Cardiac muscle cell (in vitro differentiated cells and primary cell): ENCODE measurements at regions not wholly inside any gene's neighbourhood (a gene's known extent, or its start where the extent isn't known, plus 50 kb on each side); places are given as distances from the start of the nearest gene placed in this dataset.
A peak's percentile ranks its signal among the peaks of the same experiment; 100 is the strongest.

ENCODE experiments used
- DNase-seq, 2 donors: peaks; one replicate each; pipeline versions ENCODE4 v3.0.0 to v3.0.0-alpha.2; 2010 to 2017; ENCODE audit warnings: low read depth in 1 of 2, low spot score in 1 of 2
- H3K27ac ChIP-seq: fragments of 200-600 bp; sonication (generic); 2 replicates; pipeline ENCODE4 v1.5.1; 2016
- H3K27me3 ChIP-seq: fragments of 200-600 bp; sonication (generic); 2 replicates; pipeline ENCODE4 v1.6.0; 2016; ENCODE audit warnings: control low read depth
- H3K36me3 ChIP-seq: fragments of 200-600 bp; sonication (generic); 2 replicates; pipeline ENCODE4 v1.5.1; 2016; ENCODE audit warnings: control low read depth
- H3K4me1 ChIP-seq: fragments of 200-600 bp; sonication (generic); 2 replicates; pipeline ENCODE4 v1.8.1; 2017; ENCODE audit warnings: low read depth, mild to moderate bottlenecking, mixed run types
- H3K4me3 ChIP-seq: fragments of 200-600 bp; sonication (generic); 2 replicates; pipeline ENCODE4 v1.5.1; 2016; ENCODE audit warnings: mild to moderate bottlenecking
- H3K9me3 ChIP-seq: fragments of 200-600 bp; sonication (generic); 2 replicates; pipeline ENCODE4 v1.5.1; 2017; ENCODE audit warnings: low read depth, mild to moderate bottlenecking, control low read depth
- CTCF ChIP-seq: IDR thresholded peaks from 2 replicates; pipeline ENCODE4 v1.5.1; 2012; ENCODE audit warnings: low read depth, mild to moderate bottlenecking, low read length

- Histone ChIP-seq H3K27me3 (no peaks in the 10 kb centered on the region), H3K27ac (no peak overlapping the region), H3K36me3 (no peaks in the 10 kb centered on the region), H3K9me3 (no peaks in the 10 kb centered on the region), H3K4me3 (no peak overlapping the region), H3K4me1 (peaks cover 4% of the 10 kb centered on the region)
- DNase-seq: no peak
- no peak for TF ChIP-seq CTCF
Observed at GRCh38 chr16:66171578-66171977, 194.9 kb upstream of the CDH5 start.

GRCh38 chr16:66170989-66171388 lies 195.5 kb upstream of the CDH5 start:
- DNase-seq: no peak
- no peak overlapping the region for H3K4me3 ChIP-seq
- H3K4me1 ChIP-seq: peaks cover 4% of the 10 kb centered on the region
- H3K36me3 ChIP-seq: no peaks in the 10 kb centered on the region
- H3K9me3 ChIP-seq: no peaks in the 10 kb centered on the region
- H3K27ac ChIP-seq: no peak overlapping the region
- no peak for TF ChIP-seq CTCF
- H3K27me3 ChIP-seq: no peaks in the 10 kb centered on the region

- no peak overlapping the region for H3K27ac ChIP-seq
- H3K9me3 ChIP-seq: no peaks in the 10 kb centered on the region
- no peak overlapping the region for H3K4me3 ChIP-seq
- H3K27me3 ChIP-seq: no peaks in the 10 kb centered on the region
- no peak for DNase-seq
- TF ChIP-seq CTCF: no peak
- H3K36me3 ChIP-seq: no peaks in the 10 kb centered on the region
- peaks cover 4% of the 10 kb centered on the region for H3K4me1 ChIP-seq
Observed at GRCh38 chr16:66169817-66170216, 196.7 kb upstream of the CDH5 start.

- H3K4me3 ChIP-seq: no peak overlapping the region
- DNase-seq: no peak
- H3K36me3 ChIP-seq: no peaks in the 10 kb centered on the region
- no peak for TF ChIP-seq CTCF
- no peaks in the 10 kb centered on the region for H3K27me3 ChIP-seq
- no peak overlapping the region for H3K27ac ChIP-seq
- H3K4me1 ChIP-seq: peaks cover 4% of the 10 kb centered on the region
- no peaks in the 10 kb centered on the region for H3K9me3 ChIP-seq
Observed at GRCh38 chr16:66168777-66169176, 197.7 kb upstream of the CDH5 start.

- Histone ChIP-seq H3K4me3 (no peak overlapping the region), H3K36me3 (no peaks in the 10 kb centered on the region), H3K4me1 (peaks cover 3% of the 10 kb centered on the region), H3K9me3 (no peaks in the 10 kb centered on the region), H3K27me3 (no peaks in the 10 kb centered on the region), H3K27ac (no peak overlapping the region)
- DNase-seq: peak; percentile 61 to 99
- TF ChIP-seq CTCF: peak; percentile 81
Observed at GRCh38 chr16:66167564-66168291, 198.8 kb upstream of the CDH5 start.

- H3K9me3 ChIP-seq: no peaks in the 10 kb centered on the region
- no peaks in the 10 kb centered on the region for H3K36me3 ChIP-seq
- H3K27me3 ChIP-seq: no peaks in the 10 kb centered on the region
- H3K4me1 ChIP-seq: peaks cover 6% of the 10 kb centered on the region
- no peak for TF ChIP-seq CTCF
- peak in 1 of 2 donors; percentile 75 for DNase-seq
- H3K27ac ChIP-seq: no peak overlapping the region
- H3K4me3 ChIP-seq: no peak overlapping the region
Observed at GRCh38 chr16:66166490-66166889, 200.0 kb upstream of the CDH5 start.
